ENCODE measurements at regions not wholly inside any gene's neighbourhood (a gene's known extent, or its start where the extent isn't known, plus 50 kb on each side); places are given as distances from the start of the nearest gene placed in this dataset.
A peak's percentile ranks its signal among the peaks of the same experiment; 100 is the strongest.

DNA sequence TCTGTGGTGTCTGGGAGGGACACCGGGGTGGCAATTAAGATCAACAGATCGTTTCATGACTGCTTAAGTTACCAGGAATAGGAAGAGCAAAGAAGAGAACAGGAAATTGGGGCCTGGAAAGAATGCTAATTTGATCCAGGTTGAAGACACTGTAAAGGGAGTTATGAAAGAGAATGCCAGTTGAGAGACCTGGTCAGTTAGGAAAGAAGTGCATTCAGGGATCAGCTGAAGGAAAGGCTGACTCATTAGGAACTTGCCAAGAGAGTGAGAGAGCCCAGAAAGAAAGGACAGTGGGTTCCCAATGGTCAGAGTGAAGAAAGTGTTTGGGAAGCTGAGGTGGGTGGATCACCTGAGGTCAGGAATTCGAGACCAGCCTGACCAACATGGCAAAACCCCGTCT, 119.6 kb downstream of the UBE2U start:
- ChIA-PET POLR2A (no interaction called here), CTCF (ENCODE audit: low intra/inter-chr PET ratio) (no interaction called here)
- 0% methylated on average over 4 of the region's 4 CpGs for WGBS (ENCODE audit: insufficient coverage, low coverage, missing lambda C conversion rate)
- DNase-seq (ENCODE audit: extremely low read depth in 1 of 4, low spot score in 3 of 4) (no peak), ATAC-seq (no peak), FAIRE-seq (no peak)
- no peak for TF ChIP-seq ZNF282 (CRISPR knock-in tag; IDR thresholded peaks at IDR 0.05)
- TF ChIP-seq ARID2 (IDR thresholded peaks at IDR 0.05): no peak
- TF ChIP-seq, protein P1, sequence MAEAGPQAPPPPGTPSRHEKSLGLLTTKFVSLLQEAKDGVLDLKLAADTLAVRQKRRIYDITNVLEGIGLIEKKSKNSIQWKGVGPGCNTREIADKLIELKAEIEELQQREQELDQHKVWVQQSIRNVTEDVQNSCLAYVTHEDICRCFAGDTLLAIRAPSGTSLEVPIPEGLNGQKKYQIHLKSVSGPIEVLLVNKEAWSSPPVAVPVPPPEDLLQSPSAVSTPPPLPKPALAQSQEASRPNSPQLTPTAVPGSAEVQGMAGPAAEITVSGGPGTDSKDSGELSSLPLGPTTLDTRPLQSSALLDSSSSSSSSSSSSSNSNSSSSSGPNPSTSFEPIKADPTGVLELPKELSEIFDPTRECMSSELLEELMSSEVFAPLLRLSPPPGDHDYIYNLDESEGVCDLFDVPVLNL (CRISPR knock-in tag; IDR thresholded peaks at IDR 0.05; ENCODE audit: low read depth): no peak
- in situ Hi-C loops (cut with MboI) (no loop called here), intact Hi-C loops (cut with micrococcal nuclease) (no loop called here)
- H3K4me3 ChIP-seq: no peak overlapping the region
- H3K36me3 ChIP-seq (ENCODE audit: control insufficient read depth, insufficient read depth, low read length): no peaks in the 10 kb centered on the region
- H3K9ac ChIP-seq (ENCODE audit: insufficient read depth in 1 of 2, low read depth in 2 of 2, low read length in 2 of 2): no peak overlapping the region
- H2AFZ ChIP-seq (ENCODE audit: low read depth, low read length): no peak overlapping the region
- no peak overlapping the region for H3K27ac ChIP-seq (ENCODE audit: extremely low read depth, low read depth, low read length)
- H3K9me1 ChIP-seq (ENCODE audit: control insufficient read depth, insufficient read depth, low read length): no peaks in the 10 kb centered on the region
- no peak overlapping the region for H3K4me2 ChIP-seq (ENCODE audit: insufficient read depth, low read length)
- H3K79me2 ChIP-seq (ENCODE audit: control insufficient read depth, insufficient read depth, low read length): no peaks in the 10 kb centered on the region
- peaks cover 0 to 8% of the 10 kb centered on the region in 2 experiments; a peak in 3 of 5 replicates for H3K27me3 ChIP-seq (ENCODE audit: control insufficient read depth in 2 of 2, insufficient read depth in 2 of 2, low read length in 2 of 2)
- H3K4me1 ChIP-seq (replicated peaks in 1 of 2; ENCODE audit: control insufficient read depth in 2 of 2, insufficient read depth in 2 of 2, low read length in 2 of 2): no peaks in the 10 kb centered on the region
- BruUV-seq (replicated peaks): no TSS peak
- H4K20me1 ChIP-seq (replicated peaks; ENCODE audit: control insufficient read depth, insufficient read depth, low read length): no peaks in the 10 kb centered on the region
- no peaks in the 10 kb centered on the region for H3K9me3 ChIP-seq (replicated peaks; ENCODE audit: control insufficient read depth, insufficient read depth, low read depth, low read length)

DNA sequence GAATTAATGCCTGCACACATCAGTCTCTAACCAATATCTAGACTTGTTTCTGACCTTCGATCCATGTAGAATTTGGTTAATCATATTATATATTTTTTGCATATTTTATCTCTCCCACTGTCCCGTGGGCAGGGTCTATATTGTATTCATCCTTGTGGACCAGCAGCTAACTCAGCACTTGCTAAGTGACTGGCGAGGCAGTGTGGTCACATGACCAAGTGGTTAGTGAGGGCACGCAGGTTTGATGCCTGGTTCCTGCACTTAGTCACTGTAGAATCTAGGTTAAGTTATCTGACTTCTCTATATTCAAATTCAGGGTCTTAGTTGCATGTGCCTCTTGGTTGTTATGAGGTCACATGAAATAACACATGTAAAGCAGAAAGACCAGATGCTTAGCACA, 120.5 kb downstream of the UBE2U start:
- no peak for DNase-seq (ENCODE audit: extremely low read depth in 1 of 4, low spot score in 3 of 4)
- no peak for ATAC-seq
- FAIRE-seq: no peak
- Histone ChIP-seq H3K27ac (ENCODE audit: extremely low read depth, low read depth, low read length) (no peak overlapping the region), H2AFZ (ENCODE audit: low read depth, low read length) (no peak overlapping the region), H3K4me3 (no peak overlapping the region), H3K9me3 (replicated peaks; ENCODE audit: control insufficient read depth, insufficient read depth, low read depth, low read length) (no peaks in the 10 kb centered on the region), H3K4me2 (ENCODE audit: insufficient read depth, low read length) (no peak overlapping the region), H3K9ac (ENCODE audit: insufficient read depth in 1 of 2, low read depth in 2 of 2, low read length in 2 of 2) (no peak overlapping the region), H3K27me3 (ENCODE audit: control insufficient read depth in 2 of 2, insufficient read depth in 2 of 2, low read length in 2 of 2) (peaks cover 0 to 8% of the 10 kb centered on the region in 2 experiments; a peak in 3 of 5 replicates), H3K4me1 (replicated peaks in 1 of 2; ENCODE audit: control insufficient read depth in 2 of 2, insufficient read depth in 2 of 2, low read length in 2 of 2) (no peaks in the 10 kb centered on the region), H3K79me2 (ENCODE audit: control insufficient read depth, insufficient read depth, low read length) (no peaks in the 10 kb centered on the region), H3K36me3 (ENCODE audit: control insufficient read depth, insufficient read depth, low read length) (no peaks in the 10 kb centered on the region), H3K9me1 (ENCODE audit: control insufficient read depth, insufficient read depth, low read length) (no peaks in the 10 kb centered on the region), H4K20me1 (replicated peaks; ENCODE audit: control insufficient read depth, insufficient read depth, low read length) (no peaks in the 10 kb centered on the region)
- in situ Hi-C loops (cut with MboI): no loop called here
- 0% methylated on average over 4 of the region's 4 CpGs for whole genome bisulfite sequencing (ENCODE audit: insufficient coverage, low coverage, missing lambda C conversion rate)
- POLR2A ChIA-PET: interaction anchor here (0.6 kb wide), 1 partner anchor 80 kb away, joined by 3 read pairs; no protein-coding TSS in a partner anchor
- no TSS peak for BruUV-seq (replicated peaks)
- intact Hi-C loops (cut with micrococcal nuclease): no loop called here
- CTCF ChIA-PET (ENCODE audit: low intra/inter-chr PET ratio): no interaction called here
- TF ChIP-seq NFYB (IDR thresholded peaks at IDR 0.05; ENCODE audit: extremely low read depth, insufficient read length) (no peak), TAF9B (IDR thresholded peaks at IDR 0.05; ENCODE audit: partially characterized antibody) (no peak), NCOA2 (IDR thresholded peaks at IDR 0.05; ENCODE audit: partially characterized antibody in 2 of 2) (no peak), POLR2G (IDR thresholded peaks at IDR 0.05; ENCODE audit: low read depth, low read length) (no peak)
- TF ChIP-seq, protein P2, sequence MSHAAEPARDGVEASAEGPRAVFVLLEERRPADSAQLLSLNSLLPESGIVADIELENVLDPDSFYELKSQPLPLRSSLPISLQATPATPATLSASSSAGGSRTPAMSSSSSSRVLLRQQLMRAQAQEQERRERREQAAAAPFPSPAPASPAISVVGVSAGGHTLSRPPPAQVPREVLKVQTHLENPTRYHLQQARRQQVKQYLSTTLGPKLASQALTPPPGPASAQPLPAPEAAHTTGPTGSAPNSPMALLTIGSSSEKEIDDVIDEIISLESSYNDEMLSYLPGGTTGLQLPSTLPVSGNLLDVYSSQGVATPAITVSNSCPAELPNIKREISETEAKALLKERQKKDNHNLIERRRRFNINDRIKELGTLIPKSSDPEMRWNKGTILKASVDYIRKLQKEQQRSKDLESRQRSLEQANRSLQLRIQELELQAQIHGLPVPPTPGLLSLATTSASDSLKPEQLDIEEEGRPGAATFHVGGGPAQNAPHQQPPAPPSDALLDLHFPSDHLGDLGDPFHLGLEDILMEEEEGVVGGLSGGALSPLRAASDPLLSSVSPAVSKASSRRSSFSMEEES (CRISPR knock-in tag; IDR thresholded peaks at IDR 0.05): peak; percentile 54
- TF ChIP-seq, protein P3, sequence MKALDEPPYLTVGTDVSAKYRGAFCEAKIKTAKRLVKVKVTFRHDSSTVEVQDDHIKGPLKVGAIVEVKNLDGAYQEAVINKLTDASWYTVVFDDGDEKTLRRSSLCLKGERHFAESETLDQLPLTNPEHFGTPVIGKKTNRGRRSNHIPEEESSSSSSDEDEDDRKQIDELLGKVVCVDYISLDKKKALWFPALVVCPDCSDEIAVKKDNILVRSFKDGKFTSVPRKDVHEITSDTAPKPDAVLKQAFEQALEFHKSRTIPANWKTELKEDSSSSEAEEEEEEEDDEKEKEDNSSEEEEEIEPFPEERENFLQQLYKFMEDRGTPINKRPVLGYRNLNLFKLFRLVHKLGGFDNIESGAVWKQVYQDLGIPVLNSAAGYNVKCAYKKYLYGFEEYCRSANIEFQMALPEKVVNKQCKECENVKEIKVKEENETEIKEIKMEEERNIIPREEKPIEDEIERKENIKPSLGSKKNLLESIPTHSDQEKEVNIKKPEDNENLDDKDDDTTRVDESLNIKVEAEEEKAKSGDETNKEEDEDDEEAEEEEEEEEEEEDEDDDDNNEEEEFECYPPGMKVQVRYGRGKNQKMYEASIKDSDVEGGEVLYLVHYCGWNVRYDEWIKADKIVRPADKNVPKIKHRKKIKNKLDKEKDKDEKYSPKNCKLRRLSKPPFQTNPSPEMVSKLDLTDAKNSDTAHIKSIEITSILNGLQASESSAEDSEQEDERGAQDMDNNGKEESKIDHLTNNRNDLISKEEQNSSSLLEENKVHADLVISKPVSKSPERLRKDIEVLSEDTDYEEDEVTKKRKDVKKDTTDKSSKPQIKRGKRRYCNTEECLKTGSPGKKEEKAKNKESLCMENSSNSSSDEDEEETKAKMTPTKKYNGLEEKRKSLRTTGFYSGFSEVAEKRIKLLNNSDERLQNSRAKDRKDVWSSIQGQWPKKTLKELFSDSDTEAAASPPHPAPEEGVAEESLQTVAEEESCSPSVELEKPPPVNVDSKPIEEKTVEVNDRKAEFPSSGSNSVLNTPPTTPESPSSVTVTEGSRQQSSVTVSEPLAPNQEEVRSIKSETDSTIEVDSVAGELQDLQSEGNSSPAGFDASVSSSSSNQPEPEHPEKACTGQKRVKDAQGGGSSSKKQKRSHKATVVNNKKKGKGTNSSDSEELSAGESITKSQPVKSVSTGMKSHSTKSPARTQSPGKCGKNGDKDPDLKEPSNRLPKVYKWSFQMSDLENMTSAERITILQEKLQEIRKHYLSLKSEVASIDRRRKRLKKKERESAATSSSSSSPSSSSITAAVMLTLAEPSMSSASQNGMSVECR (CRISPR knock-in tag; IDR thresholded peaks at IDR 0.05): no peak

Measured in K562 (cell line).